ENCODE measurements at regions not wholly inside any gene's neighbourhood (a gene's known extent, or its start where the extent isn't known, plus 50 kb on each side); places are given as distances from the start of the nearest gene placed in this dataset.
"Not testable (repeated sequence)": the region's sequence is repeated elsewhere in the genome, so short reads cannot be mapped to it uniquely, and the experiment has no call there.

DNA sequence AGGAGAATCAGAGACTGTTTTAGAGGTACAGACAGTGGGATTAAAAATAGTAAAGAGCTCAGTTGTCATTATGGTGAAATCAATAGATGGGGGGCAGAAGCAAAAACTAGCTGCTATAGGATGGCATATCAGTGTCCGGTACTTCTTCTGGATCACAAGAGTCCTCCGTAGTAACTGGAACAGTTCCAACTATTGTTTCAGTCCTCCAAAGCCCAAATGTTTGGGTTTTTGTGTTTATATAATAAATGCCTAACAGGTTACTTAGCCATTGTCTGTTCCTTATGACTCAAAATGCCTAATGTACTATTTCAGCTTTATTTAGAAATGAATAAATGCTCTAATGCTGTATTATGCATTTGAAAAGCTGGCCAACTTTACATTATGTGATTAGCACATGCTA, 401.2 kb downstream of the PTH2R start:
- Histone ChIP-seq H3K4me3 (ENCODE audit: low read length) (no peak overlapping the region), H3K4me2 (ENCODE audit: low read length) (no peak overlapping the region)

DNA sequence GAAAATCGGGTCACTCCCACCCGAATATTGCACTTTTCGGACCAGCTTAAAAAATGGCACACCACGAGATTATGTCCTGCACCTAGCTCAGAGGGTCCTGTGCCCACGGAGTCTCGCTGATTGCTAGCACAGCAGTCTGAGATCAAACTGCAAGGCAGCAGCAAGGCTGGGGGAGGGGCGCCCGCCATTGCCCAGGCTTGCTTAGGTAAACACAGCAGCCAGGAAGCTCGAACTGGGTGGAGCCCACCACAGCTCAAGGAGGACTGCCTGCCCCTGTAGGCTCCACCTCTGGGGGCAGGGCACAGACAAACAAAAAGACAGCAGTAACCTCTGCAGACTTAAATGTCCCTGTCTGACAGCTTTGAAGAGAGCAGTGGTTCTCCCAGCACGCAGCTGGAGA, 405.3 kb downstream of the PTH2R start:
- H2AFZ ChIP-seq (ENCODE audit: low read depth, low read length); H3K9me3 ChIP-seq (ENCODE audit: low read length); H3K4me3 ChIP-seq (ENCODE audit: low read length); H3K9ac ChIP-seq (ENCODE audit: low read length); H3K36me3 ChIP-seq (ENCODE audit: insufficient read depth, low read length); H3K4me2 ChIP-seq (ENCODE audit: low read length); H3F3A ChIP-seq (ENCODE audit: insufficient read depth, low read length, poor library complexity, severe bottlenecking); H4K20me1 ChIP-seq (ENCODE audit: insufficient read depth); H3K79me2 ChIP-seq (replicated peaks; ENCODE audit: insufficient read depth, low read length); H3K27ac ChIP-seq (ENCODE audit: low read length); H3K27me3 ChIP-seq (ENCODE audit: insufficient read depth, low read depth, low read length); H3K9me2 ChIP-seq (ENCODE audit: insufficient read depth, low read length): not testable (repeated sequence)

More for the DNA sequence above, 401.2 kb downstream of the PTH2R start:
- TF ChIP-seq MXI1 (conservative IDR thresholded peaks at IDR 0.05; ENCODE audit: poor library complexity, severe bottlenecking) (no peak), TAF1 (IDR thresholded peaks at IDR 0.05; ENCODE audit: low read depth) (no peak), EZH2 (IDR thresholded peaks at IDR 0.05; ENCODE audit: borderline replicate concordance, insufficient read depth, low read length, poor library complexity, severe bottlenecking) (no peak), RAD21 (conservative IDR thresholded peaks at IDR 0.05) (no peak), POLR2AphosphoS5 (IDR thresholded peaks at IDR 0.05) (no peak), SMC3 (conservative IDR thresholded peaks at IDR 0.05; ENCODE audit: poor library complexity) (no peak), EP300 (conservative IDR thresholded peaks at IDR 0.05; ENCODE audit: poor library complexity, severe bottlenecking) (no peak)
- TF ChIP-seq, protein P1, sequence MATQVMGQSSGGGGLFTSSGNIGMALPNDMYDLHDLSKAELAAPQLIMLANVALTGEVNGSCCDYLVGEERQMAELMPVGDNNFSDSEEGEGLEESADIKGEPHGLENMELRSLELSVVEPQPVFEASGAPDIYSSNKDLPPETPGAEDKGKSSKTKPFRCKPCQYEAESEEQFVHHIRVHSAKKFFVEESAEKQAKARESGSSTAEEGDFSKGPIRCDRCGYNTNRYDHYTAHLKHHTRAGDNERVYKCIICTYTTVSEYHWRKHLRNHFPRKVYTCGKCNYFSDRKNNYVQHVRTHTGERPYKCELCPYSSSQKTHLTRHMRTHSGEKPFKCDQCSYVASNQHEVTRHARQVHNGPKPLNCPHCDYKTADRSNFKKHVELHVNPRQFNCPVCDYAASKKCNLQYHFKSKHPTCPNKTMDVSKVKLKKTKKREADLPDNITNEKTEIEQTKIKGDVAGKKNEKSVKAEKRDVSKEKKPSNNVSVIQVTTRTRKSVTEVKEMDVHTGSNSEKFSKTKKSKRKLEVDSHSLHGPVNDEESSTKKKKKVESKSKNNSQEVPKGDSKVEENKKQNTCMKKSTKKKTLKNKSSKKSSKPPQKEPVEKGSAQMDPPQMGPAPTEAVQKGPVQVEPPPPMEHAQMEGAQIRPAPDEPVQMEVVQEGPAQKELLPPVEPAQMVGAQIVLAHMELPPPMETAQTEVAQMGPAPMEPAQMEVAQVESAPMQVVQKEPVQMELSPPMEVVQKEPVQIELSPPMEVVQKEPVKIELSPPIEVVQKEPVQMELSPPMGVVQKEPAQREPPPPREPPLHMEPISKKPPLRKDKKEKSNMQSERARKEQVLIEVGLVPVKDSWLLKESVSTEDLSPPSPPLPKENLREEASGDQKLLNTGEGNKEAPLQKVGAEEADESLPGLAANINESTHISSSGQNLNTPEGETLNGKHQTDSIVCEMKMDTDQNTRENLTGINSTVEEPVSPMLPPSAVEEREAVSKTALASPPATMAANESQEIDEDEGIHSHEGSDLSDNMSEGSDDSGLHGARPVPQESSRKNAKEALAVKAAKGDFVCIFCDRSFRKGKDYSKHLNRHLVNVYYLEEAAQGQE (IDR thresholded peaks at IDR 0.05; ENCODE audit: borderline replicate concordance), result no peak
- TF ChIP-seq, protein P2, sequence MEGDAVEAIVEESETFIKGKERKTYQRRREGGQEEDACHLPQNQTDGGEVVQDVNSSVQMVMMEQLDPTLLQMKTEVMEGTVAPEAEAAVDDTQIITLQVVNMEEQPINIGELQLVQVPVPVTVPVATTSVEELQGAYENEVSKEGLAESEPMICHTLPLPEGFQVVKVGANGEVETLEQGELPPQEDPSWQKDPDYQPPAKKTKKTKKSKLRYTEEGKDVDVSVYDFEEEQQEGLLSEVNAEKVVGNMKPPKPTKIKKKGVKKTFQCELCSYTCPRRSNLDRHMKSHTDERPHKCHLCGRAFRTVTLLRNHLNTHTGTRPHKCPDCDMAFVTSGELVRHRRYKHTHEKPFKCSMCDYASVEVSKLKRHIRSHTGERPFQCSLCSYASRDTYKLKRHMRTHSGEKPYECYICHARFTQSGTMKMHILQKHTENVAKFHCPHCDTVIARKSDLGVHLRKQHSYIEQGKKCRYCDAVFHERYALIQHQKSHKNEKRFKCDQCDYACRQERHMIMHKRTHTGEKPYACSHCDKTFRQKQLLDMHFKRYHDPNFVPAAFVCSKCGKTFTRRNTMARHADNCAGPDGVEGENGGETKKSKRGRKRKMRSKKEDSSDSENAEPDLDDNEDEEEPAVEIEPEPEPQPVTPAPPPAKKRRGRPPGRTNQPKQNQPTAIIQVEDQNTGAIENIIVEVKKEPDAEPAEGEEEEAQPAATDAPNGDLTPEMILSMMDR (IDR thresholded peaks at IDR 0.05; ENCODE audit: poor library complexity, severe bottlenecking), result no peak
- Histone ChIP-seq H3K79me2 (replicated peaks; ENCODE audit: insufficient read depth, low read length) (no peaks in the 10 kb centered on the region), H3K36me3 (ENCODE audit: insufficient read depth, low read length) (no peaks in the 10 kb centered on the region), H3K27me3 (ENCODE audit: insufficient read depth, low read depth, low read length) (no peaks in the 10 kb centered on the region), H3F3A (ENCODE audit: insufficient read depth, low read length, poor library complexity, severe bottlenecking) (no peaks in the 10 kb centered on the region), H3K9me2 (ENCODE audit: insufficient read depth, low read length) (no peaks in the 10 kb centered on the region), H3K9ac (ENCODE audit: low read length) (no peak overlapping the region), H3K9me3 (ENCODE audit: low read length) (no peaks in the 10 kb centered on the region), H3K27ac (ENCODE audit: low read length) (no peak overlapping the region), H4K20me1 (ENCODE audit: insufficient read depth) (no peaks in the 10 kb centered on the region), H2AFZ (ENCODE audit: low read depth, low read length) (no peak overlapping the region)

DNA sequence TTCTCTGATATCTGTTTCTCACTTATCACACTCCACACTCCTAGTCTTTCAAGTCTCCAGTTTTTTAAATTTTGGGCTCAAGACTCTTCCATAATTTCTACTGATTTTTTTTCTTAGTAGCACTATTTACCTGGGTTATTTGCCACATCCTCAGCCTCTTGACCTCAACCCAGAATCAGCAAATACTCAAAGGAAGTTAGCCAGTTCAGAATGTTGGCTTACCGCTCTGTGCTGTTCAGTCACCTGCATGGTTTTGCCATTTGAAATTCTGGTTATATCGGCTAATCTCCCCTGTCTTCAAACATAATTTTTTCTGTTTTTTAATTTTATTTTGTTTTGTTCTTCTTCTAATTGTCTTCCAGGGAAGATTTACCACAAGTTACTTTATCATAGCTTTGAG, 412.6 kb downstream of the PTH2R start:
- Histone ChIP-seq H3K9me2 (ENCODE audit: insufficient read depth, low read length) (no peaks in the 10 kb centered on the region), H3K9ac (ENCODE audit: low read length) (no peak overlapping the region), H3F3A (ENCODE audit: insufficient read depth, low read length, poor library complexity, severe bottlenecking) (no peaks in the 10 kb centered on the region), H3K27me3 (ENCODE audit: insufficient read depth, low read depth, low read length) (no peaks in the 10 kb centered on the region), H3K79me2 (replicated peaks; ENCODE audit: insufficient read depth, low read length) (no peaks in the 10 kb centered on the region), H3K4me2 (ENCODE audit: low read length) (no peak overlapping the region), H3K4me3 (ENCODE audit: low read length) (no peak overlapping the region), H2AFZ (ENCODE audit: low read depth, low read length) (no peak overlapping the region), H3K9me3 (ENCODE audit: low read length) (no peaks in the 10 kb centered on the region), H4K20me1 (ENCODE audit: insufficient read depth) (no peaks in the 10 kb centered on the region), H3K27ac (ENCODE audit: low read length) (no peak overlapping the region), H3K36me3 (ENCODE audit: insufficient read depth, low read length) (no peaks in the 10 kb centered on the region)
- TF ChIP-seq TAF1 (IDR thresholded peaks at IDR 0.05; ENCODE audit: low read depth) (no peak), EZH2 (IDR thresholded peaks at IDR 0.05; ENCODE audit: borderline replicate concordance, insufficient read depth, low read length, poor library complexity, severe bottlenecking) (no peak)
- TF ChIP-seq, protein P1 (IDR thresholded peaks at IDR 0.05; ENCODE audit: borderline replicate concordance), result no peak
